Kasumi-1 (cell line): ENCODE measurements at regions not wholly inside any gene's neighbourhood (a gene's known extent, or its start where the extent isn't known, plus 50 kb on each side); places are given as distances from the start of the nearest gene placed in this dataset.
A peak's percentile ranks its signal among the peaks of the same experiment; 100 is the strongest.
"Not testable (repeated sequence)": the region's sequence is repeated elsewhere in the genome, so short reads cannot be mapped to it uniquely, and the experiment has no call there.

Source experiments
- DNase-seq, 2 experiments: peaks; one replicate each; lab custom pipeline; 2025; lab: John Stamatoyannopoulos, UW

DNA sequence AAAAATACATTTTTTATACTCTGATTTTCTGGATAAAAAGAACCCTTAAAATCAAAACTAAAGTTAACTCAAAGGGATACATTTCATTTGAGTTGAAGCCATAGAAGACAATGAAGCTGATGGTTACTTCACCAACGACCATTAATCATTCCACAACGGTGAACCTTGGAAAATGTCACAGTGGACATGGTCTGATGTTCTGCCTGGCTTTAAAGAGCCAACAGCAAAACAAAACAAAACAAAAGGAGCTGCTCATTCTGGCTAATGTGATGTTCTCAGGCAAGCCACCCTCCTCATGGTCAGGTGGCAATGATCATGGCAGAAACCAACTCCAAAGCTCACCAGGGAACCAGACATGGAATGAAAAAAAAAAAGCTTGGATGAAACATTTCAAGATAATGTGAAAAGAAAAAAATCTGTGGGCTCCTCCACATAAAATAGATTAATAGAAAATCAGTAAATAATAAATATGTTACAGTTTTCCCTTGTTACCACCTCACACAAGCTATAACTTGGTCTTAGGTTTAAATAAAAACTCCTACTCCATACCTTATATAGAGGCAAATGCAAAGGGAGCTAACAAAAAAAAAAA lies 90.1 kb upstream of the SERTAD2 start:
- DNase-seq, result no peak

DNA sequence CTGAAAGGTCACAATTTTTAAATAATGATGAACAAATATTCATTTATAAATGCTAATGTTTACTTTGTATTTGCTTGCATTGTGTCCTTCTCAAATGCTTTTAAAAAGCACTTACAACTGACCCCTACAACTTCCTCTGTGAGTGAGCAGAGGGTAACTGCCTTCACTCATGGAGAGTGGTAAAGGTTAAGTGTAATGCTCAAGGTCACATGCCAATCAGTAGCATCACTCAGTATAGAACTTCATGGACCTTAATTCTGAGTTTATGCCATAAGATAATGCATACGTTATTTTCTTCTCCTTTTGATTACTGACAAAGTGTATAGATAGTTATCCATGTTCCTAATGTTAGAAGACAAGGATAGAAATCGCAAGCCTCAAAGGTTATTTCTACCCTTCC lies 91.8 kb upstream of the SERTAD2 start:
- no peak for DNase-seq

DNA sequence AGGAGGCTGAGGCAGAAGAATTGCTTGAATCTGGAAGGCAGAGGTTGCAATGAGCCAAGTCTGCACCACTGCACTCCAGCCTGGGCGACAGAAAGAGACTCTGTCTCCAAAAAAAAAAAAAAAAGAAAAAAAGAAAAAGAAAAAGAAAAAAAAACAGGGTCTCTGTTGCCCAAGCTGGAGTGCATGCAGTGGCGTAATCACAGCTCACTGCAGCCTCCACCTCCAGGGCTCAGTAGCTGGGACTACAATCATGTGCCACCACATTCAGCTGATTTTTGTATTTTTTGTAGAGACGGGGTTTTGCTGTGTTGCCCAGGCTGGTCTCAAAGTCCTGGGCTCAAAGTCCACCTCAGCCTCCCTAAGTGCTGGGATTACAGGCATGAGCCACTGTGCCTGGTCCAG lies 94.0 kb upstream of the SERTAD2 start:
- DNase-seq, result not testable (repeated sequence)

DNA sequence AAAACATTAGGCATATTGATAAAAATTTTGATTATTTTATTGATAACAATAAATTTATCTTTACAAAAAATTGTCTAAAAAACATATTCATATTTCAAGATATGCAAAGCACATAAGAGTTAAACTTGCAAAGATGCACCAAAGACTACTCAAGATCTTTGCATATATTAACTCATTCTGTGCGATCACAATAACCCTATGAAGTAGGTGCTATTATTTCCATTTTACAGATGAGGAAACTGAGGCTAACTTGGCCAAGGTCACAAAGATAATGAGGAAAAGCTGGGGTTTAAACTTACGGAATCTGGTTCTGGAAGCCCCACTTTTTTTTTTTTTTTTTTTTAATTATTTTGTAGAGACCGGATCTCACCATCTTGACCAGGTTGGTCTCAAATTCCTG lies 94.4 kb upstream of the SERTAD2 start:
- no peak for DNase-seq

DNA sequence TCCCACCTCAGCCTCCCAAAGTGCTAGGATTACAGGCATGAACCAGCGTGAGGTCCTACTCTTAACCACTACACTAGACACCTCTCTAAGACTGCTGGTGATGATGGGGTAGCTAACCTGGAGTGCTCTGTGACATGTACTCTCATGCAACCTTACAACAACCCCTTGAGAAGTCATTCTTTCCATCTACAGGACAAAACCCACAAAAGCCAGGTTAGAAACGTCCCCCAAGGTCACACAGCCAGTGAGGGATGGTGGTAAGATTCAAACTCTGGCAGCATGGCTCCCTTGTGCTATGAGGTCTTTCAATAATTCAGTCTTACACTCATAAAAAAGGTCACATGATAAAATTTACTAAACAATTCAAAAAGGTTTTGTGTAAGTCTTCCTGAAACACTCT lies 94.8 kb upstream of the SERTAD2 start:
- no peak for DNase-seq

DNA sequence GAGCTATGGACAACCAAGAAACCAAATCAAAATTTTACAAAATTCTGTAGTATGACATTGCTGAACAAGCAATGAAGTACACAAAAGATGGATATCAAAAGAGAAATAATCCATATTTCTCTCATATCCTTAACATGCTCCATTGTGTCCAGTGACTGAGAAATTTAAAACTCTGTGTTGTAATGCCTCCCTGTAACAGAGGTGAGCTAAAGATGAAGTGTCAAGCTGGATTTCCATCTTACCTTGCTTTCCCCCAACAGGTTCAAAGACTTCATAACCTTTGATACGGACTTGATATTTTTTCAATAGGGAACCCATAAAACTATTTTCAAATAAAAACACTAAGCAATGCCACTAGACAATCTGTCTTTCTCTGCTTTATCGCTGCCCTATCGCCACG lies 95.7 kb upstream of the SERTAD2 start:
- DNase-seq, result no peak

DNA sequence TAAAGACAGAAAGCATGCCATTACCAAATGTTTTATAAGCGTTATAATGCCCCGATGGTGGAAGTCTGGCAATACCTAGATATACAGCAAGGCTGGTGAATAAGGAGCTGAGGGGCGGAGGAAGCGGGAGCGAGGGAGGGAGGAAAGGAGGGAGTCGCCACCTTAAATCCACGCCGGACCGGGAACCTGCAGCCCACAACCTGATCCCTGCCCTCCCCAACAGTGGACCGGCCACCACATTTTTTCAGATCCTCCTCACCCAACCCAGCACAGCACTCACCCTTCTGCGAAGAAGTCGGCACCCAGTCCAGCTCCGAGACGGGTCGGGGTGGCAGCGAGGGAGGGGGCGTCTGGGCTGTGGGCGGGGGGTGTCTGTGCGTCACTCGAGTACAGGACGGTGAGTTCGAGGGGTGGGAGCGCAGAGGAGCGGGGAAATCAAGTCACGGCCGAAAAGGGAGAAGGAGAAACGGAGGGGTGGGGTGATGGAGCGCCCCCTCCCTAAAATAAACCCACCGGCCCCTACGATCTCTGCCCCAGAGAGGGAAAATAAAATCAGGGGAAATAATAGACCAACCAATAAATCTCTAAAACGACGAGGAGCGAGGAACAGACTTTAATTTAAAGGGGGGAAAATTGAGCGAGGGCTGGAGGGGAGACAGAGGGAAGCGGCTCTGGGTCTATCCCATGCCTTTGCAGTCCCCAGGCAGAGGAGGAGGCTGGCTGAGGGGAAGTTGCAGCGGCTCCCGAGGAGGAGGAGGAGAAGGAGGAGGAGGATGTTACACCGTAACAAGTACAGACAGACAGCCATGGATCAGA lies 96.5 kb upstream of the SERTAD2 start:
- DNase-seq, result peak; percentile 21 to 52

DNA sequence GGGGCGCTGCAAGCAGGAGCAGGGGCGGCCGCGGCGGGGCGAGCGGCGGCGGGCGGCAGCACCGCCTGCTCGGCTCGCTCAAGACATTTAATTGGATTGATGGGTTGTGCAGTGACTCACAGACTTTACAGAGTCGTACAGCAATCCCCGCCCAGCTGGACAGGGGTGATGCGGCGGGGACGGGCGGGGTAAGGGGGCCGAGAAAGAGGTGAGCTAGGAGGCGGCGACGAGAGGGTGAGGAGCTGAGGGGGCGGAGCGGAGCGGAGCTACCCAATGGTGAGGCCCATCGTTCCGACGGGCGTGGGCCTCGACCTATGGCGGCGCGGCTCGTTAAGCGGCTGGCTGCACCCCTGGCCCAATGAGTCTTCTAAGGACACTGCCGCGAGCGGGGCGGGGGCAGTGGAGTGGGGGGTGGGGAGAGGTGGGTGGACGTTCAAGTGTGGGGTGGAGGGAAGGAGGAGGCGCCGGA lies 97.1 kb upstream of the SERTAD2 start:
- DNase-seq, result peak; percentile 98

DNA sequence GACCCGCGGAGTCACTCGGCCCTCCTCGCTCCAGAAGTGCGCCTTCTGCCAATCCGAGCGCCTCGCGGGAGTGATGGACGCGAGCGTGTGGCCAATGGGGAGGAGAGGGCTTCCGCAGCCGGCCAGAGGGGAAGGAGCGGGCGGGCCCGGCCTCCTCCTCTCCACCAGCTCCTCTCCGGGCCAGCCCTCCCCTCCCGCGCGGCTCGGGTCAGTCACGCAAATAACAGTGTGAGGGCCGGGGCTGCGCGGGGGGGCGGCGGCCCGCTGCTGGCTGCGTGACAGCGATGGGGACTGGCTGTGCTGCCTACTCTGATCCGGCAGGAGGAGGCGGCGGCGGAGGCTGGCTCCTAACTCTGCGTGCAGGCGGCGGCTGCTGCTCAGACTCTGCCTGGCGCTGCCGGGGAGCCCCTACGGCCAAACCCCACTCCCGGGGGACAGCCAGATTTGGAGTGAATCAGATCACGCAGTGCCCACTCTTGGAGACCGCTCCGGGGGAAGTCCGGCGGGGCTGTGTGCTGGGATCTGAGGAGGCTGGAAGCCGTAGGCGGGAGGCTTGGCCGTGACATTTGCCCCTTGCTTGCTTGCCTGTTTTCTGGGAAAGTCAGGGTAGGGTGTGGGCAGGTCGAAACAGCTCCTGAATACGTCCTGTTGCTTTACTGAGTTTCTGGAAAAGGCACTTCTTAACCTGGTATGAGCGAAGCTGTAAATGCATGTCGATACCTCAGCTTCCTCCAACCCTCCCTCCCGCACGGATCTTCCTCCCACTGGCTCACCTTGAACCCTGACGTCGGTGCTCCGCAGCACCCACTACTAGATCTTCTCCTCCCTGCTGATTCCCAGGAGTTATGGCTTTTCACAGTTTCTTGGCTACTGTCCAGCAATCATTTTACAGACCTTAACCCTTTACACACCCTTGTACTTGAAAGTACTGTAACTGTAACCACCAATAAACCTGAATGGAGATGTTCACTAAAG lies 97.9 kb upstream of the SERTAD2 start:
- peak in 1 of 2 experiments; percentile 46 for DNase-seq

DNA sequence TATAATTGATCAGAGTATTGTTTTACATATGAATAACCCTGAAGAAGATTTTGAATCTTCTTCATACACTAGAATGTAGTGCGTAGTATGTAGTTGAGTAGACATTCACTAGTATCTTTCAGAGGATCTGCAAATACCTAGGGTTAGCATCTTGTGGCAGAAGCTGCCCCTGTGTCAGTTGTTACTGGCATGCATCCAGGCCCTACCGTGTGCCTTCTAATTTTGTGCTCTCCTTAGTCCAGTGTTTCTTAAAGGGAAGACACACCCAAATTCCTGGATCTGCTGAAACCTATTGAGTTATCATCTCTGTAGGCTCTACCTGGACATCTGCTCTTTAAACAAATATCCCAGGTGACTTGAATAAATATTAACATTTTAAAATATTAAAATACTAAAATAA lies 99.7 kb upstream of the SERTAD2 start:
- DNase-seq, result no peak

DNA sequence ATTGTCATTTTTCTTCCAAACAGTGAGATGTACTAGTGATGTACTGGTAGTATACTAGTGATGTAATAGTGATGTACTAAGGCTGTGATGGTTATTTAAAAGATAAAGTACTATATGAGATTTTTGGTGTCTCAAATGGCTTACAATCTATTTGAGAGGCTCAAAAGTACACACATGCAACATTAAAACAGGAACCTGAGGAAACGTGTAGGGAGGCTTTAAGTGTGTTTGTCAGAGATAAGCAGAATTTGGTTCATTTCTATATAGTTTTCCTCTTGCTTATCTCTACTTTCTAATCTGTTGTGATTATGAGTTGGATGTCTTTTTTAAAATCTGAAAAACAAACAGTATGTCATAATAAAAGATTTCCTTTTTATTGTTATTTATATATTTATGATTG lies 100.9 kb upstream of the SERTAD2 start:
- DNase-seq, result no peak

DNA sequence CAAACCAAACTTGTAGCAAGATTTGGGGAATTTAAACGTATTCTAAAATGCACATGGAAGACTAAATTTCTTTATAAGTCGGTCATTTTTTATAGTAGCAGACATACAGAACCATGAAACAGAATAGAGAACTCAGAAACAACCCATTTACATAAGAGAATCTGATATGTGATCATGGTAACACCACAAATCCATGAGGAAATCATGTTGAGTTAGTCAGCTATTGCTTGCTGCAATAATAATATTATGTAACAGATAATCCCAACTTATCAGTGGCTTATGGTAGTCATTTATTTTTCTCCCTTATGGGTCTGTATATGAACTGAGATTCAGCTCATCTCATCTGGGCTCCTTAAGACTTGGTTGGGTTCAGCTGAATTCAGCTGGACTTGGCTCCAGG lies 103.4 kb upstream of the SERTAD2 start:
- DNase-seq, result no peak

DNA sequence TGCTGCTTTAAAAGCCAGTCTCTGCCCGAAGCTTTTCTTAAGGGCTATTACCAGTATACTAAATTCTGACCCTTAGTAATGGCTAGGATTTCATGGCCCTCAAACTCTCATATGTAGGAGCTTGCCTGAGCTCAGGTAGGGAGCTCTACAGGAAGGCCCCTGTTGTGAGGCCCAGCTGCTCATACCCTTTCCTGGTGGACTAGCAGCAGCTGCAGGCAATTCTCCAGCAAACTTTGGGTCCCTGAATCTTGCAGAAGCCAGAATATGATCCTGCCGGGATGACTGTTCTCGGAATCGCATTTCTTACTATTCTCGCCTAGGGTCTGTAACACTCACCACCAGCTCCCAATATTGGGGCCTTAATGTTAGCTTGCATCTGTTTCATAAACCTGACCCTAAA lies 106.4 kb upstream of the SERTAD2 start:
- DNase-seq, result no peak

DNA sequence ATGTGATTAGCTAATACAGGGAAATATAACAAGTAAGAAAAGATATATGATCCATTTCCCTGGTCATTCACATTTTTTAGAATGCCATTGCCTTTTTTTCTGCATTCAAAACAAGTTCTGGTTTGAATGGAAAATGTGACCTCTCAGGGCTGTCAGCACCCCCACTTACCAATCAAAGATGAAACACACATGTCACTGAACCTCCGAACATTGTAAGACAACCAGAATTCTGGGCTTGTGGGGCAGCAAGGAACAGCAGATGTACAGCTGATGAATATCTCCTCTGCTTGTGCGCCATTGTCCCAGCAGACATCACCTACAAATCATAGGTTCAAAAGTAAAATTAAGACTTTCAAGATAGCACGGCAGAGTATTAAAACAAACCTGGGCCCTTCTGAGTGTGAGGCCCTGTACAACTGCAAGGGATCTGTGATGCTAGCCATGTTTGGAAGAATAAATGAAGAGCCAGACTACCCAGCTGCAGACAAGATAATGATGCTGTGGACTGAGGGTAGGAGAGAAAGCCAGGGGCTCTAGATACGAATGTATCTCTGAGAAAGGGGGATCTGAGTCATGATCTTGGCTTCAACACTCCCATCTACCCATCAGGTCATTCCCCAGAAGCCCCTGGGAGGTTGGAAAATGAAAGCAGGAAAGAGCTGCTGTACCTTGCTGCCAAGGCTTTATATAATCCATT lies 108.7 kb upstream of the SERTAD2 start:
- DNase-seq, result no peak

DNA sequence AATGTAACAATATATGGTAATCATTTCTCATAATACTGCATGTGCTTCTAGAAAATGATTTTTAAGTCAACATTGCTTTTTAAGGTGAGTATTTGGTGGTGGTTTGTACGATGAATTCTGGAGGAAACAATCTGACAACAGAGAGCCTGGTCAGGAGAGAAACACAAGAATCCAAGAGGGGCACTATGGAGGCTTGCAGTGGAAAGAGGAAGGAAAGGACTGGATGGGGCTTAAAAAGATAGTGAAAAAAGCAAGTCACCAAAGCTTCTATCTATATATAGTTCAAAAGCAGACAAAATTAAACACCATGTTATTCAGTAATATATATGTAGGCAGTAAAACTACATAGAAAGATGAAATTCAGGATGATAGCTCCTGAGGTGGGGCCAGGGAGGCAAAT lies 109.4 kb upstream of the SERTAD2 start:
- peak; percentile 43 to 54 for DNase-seq

DNA sequence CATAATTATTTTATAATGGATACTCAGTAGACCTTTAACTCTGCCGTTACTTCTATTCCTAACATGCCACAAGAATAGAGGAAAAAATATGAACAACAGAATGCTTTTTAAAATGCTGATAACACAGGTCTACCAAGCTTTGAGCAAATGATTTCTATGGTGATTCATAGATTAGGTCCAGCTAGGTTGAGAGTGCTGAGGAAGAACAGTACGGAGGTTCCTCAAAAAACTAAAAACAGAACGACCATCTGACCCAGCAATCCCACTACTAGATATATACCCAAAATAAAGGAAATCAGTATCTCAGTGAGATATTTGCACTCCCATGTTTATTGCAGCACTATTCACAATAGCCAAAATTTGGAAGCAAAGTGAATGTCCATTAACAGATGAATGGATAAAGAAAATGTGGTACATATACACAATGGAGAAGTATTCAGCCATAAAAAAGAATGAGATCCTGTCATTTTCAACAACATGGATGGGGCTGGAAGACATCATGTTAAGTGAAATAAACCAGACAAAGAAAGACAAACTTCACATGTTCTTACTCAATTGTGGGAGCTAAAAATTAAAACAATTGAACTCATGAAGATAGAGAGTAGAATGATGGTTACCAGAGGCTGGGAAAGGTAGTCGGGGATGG lies 111.6 kb upstream of the SERTAD2 start:
- DNase-seq, result no peak

DNA sequence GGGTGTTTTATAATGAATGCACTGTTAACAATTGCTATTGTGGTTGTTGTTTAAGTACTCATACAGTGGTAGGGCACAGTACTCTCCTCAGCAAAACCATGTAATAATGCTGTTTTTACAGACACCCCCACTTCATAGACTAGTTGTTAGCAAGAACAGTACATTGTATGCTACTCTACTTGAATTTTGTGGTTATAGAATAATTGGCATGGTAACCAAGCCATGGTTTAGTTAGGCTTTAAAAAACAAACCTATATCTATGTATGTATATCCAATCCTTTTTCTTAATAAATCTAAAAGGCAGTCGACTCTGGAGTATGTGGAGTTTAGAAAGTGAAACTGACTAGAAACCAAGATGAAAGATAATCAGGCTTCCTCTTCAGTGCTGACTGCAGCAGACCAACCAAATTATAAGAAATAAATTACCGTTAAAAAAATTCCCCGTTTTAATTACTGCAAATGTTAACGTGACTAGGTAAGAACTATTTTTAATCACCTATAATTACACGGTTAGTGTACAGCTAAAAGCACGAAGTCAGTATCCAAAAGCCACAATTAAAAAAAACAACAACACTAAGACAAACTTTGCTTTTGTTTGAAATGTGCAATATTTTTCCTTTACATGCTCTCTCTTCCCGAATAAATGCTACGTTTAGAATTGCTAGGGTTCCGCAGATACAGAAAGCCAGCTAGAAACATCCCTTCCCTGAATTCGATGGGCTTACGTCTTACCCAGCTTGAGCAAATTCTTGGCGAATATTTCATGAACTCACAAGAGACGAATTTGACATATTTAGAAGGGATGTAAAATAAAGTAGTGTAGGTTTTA lies 113.3 kb upstream of the SERTAD2 start:
- DNase-seq, result peak; percentile 19 to 28

DNA sequence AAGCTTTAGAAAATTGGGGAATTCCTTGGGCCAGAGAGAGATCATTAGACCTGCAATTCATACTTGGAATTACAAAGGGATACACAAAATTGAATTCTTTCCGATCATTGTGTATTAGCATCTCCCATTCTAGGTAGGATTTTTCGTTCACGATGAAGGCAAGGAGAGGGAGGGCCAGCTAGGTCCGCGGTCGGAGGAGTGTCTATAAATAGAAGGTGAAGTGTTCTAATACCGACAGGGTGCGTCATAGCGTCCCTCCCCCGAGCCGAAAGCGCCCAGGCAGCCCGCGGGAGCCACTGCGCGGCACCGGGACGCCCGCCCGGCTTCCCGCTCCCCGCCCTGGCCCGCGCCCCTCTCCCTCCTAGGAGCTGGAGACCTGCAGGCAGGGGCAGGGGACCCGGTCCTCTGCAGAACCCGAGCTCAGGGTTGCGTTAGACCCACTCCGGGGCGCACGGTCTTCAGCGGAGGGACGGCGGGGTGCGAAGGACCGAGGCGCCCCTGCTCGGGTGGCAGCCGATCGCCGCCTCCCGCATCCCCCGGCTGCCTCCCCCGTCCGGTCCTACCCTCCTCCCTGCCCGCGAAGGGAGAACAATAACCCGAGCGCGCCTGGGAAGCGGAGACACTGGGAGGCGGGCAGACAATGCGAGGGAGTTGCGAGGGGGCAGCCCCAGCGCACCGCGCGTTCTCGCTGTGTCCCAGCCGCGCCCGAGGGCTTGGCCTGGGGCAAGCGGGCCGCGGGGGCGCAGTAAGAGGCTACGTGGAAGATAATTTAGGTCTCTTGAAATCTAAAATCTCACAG lies 114.2 kb upstream of the SERTAD2 start:
- peak; percentile 67 to 77 for DNase-seq

DNA sequence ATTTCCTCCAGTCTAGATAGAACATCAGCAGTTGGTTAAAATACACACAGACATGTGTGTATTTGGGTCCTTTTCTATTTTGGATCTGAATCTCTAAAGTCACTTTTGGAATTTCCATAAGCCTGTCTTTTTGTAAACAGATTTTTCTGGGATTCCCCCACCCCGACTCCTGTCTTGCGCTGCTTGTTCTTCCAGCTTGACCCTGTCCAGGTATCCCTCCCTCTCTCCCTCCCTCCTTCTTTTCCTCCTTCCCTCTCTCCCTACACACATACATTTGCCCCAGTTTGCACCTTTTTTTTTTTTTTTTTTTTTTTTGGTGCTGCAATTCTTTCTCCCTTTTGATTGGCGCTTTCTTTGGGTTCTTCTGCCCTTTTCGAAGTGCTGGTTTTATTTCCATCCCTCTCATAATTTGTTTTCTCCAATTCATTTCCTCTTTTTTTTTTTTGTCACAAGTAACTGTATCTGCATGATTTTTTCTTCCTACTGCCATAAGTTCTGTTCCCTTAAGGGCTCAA lies 114.8 kb upstream of the SERTAD2 start:
- DNase-seq, result peak; percentile 20 to 67
